ENCODE measurements at regions not wholly inside any gene's neighbourhood (a gene's known extent, or its start where the extent isn't known, plus 50 kb on each side); places are given as distances from the start of the nearest gene placed in this dataset.

DNA sequence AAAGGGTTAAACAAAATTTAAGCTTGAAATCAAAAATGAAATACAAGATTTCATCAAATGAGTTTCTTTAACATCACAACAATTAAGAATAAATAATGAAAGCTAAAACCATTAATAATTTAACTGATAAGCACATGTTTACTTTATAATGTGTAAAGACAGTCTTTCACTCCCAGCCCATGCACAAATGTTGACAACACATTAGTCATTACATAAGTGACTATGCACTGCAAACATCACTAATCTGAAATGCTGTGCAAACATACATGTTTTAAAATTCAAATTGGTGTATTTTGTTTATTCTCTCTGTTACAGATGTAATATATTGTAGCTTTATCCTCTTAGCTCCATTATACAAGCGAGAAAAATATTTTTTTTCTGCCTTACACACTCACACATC lies 220.6 kb upstream of the CPXCR1 start:
- Histone ChIP-seq H3K9ac (ENCODE audit: low read depth, low read length) (no peak overlapping the region), H3K9me1 (ENCODE audit: insufficient read depth, low read length) (no peaks in the 10 kb centered on the region), H3K23ac (ENCODE audit: low read depth, low read length) (no peak overlapping the region), H2AFZ (replicated peaks; ENCODE audit: low read length, poor library complexity) (no peak overlapping the region), H3K27ac (ENCODE audit: insufficient read depth, low read length) (no peak overlapping the region), H3K79me1 (ENCODE audit: low read depth in 1 of 2, low read length in 2 of 2) (no peaks in the 10 kb centered on the region), H3K9me3 (ENCODE audit: control insufficient read depth, insufficient read depth, low read length) (no peaks in the 10 kb centered on the region), H3K27me3 (ENCODE audit: control insufficient read depth, insufficient read depth, low read length) (no peaks in the 10 kb centered on the region), H3K36me3 (ENCODE audit: control insufficient read depth, insufficient read depth, low read length) (no peaks in the 10 kb centered on the region), H3K4me1 (ENCODE audit: control insufficient read depth, insufficient read depth, low read length) (no peaks in the 10 kb centered on the region), H3K4ac (ENCODE audit: low read depth, low read length) (no peak overlapping the region), H2BK5ac (ENCODE audit: low read depth, low read length, poor library complexity, severe bottlenecking) (no peak overlapping the region), H4K8ac (ENCODE audit: low read depth in 2 of 2, low read length in 2 of 2) (no peak overlapping the region), H2AK5ac (ENCODE audit: low read depth, low read length) (no peak overlapping the region), H3K4me3 (ENCODE audit: insufficient read depth, low read depth, low read length) (no peak overlapping the region), H3K4me2 (ENCODE audit: low read depth, low read length) (no peak overlapping the region), H2BK15ac (ENCODE audit: low read depth, low read length) (no peak overlapping the region), H3K14ac (replicated peaks; ENCODE audit: low read depth, low read length) (no peak overlapping the region), H2AK9ac (replicated peaks; ENCODE audit: low read depth, low read length, poor library complexity) (no peak overlapping the region), H4K91ac (ENCODE audit: insufficient read depth, low read depth, low read length) (no peak overlapping the region), H2BK120ac (ENCODE audit: low read depth, low read length) (no peak overlapping the region), H3K56ac (ENCODE audit: extremely low read depth, insufficient read depth, low read length) (no peak overlapping the region), H4K20me1 (ENCODE audit: insufficient read depth, low read length) (no peaks in the 10 kb centered on the region), H2BK20ac (ENCODE audit: low read depth, low read length) (no peak overlapping the region), H4K5ac (ENCODE audit: low read depth, low read length) (no peak overlapping the region), H3K18ac (ENCODE audit: low read depth, low read length) (no peak overlapping the region)
- DNase-seq = no peak
- ATAC-seq (ENCODE audit: low read depth) = no peak
- ChIA-PET POLR2A (ENCODE audit: unreplicated experiment) (no interaction called here), CTCF (no interaction called here)
- dilution Hi-C loops (cut with HindIII; ENCODE audit: low sequenced_read_pairs, unreplicated experiment) (no loop called here), intact Hi-C loops (cut with micrococcal nuclease) (no loop called here), in situ Hi-C loops (cut with MboI; ENCODE audit: low sequenced_read_pairs) (no loop called here)
- BruUV-seq (replicated peaks) = no TSS peak
- TF ChIP-seq BHLHE40 (IDR thresholded peaks at IDR 0.05; ENCODE audit: low read depth, low read length) = no peak
- no peak for TF ChIP-seq RFX5 (IDR thresholded peaks at IDR 0.05; ENCODE audit: low read depth, low read length)
- no peak for TF ChIP-seq FOS (IDR thresholded peaks at IDR 0.05; ENCODE audit: low read depth, low read length)
- TF ChIP-seq, protein P1, sequence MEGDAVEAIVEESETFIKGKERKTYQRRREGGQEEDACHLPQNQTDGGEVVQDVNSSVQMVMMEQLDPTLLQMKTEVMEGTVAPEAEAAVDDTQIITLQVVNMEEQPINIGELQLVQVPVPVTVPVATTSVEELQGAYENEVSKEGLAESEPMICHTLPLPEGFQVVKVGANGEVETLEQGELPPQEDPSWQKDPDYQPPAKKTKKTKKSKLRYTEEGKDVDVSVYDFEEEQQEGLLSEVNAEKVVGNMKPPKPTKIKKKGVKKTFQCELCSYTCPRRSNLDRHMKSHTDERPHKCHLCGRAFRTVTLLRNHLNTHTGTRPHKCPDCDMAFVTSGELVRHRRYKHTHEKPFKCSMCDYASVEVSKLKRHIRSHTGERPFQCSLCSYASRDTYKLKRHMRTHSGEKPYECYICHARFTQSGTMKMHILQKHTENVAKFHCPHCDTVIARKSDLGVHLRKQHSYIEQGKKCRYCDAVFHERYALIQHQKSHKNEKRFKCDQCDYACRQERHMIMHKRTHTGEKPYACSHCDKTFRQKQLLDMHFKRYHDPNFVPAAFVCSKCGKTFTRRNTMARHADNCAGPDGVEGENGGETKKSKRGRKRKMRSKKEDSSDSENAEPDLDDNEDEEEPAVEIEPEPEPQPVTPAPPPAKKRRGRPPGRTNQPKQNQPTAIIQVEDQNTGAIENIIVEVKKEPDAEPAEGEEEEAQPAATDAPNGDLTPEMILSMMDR (conservative IDR thresholded peaks at IDR 0.05; ENCODE audit: low read depth, low read length) = no peak
- no peak for TF ChIP-seq SMC3 (IDR thresholded peaks at IDR 0.05; ENCODE audit: low read depth, low read length)
- TF ChIP-seq, protein P2, sequence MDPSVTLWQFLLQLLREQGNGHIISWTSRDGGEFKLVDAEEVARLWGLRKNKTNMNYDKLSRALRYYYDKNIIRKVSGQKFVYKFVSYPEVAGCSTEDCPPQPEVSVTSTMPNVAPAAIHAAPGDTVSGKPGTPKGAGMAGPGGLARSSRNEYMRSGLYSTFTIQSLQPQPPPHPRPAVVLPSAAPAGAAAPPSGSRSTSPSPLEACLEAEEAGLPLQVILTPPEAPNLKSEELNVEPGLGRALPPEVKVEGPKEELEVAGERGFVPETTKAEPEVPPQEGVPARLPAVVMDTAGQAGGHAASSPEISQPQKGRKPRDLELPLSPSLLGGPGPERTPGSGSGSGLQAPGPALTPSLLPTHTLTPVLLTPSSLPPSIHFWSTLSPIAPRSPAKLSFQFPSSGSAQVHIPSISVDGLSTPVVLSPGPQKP (IDR thresholded peaks at IDR 0.05; ENCODE audit: borderline replicate concordance, low read depth, low read length) = no peak
- no peak for TF ChIP-seq RCOR1 (IDR thresholded peaks at IDR 0.05; ENCODE audit: insufficient replicate concordance, low read length)
- TF ChIP-seq, protein P3, sequence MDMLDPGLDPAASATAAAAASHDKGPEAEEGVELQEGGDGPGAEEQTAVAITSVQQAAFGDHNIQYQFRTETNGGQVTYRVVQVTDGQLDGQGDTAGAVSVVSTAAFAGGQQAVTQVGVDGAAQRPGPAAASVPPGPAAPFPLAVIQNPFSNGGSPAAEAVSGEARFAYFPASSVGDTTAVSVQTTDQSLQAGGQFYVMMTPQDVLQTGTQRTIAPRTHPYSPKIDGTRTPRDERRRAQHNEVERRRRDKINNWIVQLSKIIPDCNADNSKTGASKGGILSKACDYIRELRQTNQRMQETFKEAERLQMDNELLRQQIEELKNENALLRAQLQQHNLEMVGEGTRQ (IDR thresholded peaks at IDR 0.05; ENCODE audit: low read depth, low read length) = no peak
- WGBS, 2 experiments (ENCODE audit: extremely low coverage in 2 of 2, insufficient read length in 1 of 2) = no CpG with 5 or more reads among the region's 1 CpG
